NCI-H345 treated with DMSO at 0.1 percent for 48 hours (cell line): ENCODE measurements at regions not wholly inside any gene's neighbourhood (a gene's known extent, or its start where the extent isn't known, plus 50 kb on each side); places are given as distances from the start of the nearest gene placed in this dataset.
"Not testable (repeated sequence)": the region's sequence is repeated elsewhere in the genome, so short reads cannot be mapped to it uniquely, and the experiment has no call there.

Experiments
- DNase-seq: peaks from one replicate; lab custom pipeline; 2025; ENCODE audit not compliant: unreplicated experiment; lab: John Stamatoyannopoulos, UW

DNA sequence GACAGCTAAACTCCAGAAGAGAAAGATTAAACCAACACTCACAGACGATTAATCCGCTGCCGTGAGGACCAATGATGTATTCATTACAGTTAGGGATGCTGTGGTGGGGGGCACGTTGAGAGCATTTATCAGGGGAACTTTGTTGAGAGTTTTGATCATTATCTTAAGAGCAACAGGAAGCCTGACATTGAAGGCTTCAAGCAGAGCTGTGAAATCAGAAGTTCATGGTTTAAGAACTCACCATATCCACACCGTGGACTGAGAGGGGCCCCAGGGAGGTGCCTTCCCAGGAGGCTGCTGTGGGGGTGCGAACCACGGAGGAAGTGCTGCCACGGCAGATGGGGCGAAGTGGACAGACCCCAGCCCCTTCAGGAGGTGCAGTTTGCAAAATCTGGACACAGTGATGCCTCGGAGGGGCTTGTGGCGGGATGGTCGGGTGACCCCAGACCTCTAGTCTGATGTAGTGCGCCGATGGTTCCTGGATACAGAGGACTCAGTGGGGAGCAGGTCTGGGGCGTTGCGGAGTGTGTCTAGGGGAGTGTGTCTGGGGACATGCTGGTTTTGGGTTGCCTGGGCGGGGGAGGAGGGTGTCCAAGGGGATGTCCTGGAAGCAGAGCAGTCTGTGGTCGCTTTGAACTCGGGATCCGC is 73.0 kb downstream of the DIO3 start:
- no peak for DNase-seq

DNA sequence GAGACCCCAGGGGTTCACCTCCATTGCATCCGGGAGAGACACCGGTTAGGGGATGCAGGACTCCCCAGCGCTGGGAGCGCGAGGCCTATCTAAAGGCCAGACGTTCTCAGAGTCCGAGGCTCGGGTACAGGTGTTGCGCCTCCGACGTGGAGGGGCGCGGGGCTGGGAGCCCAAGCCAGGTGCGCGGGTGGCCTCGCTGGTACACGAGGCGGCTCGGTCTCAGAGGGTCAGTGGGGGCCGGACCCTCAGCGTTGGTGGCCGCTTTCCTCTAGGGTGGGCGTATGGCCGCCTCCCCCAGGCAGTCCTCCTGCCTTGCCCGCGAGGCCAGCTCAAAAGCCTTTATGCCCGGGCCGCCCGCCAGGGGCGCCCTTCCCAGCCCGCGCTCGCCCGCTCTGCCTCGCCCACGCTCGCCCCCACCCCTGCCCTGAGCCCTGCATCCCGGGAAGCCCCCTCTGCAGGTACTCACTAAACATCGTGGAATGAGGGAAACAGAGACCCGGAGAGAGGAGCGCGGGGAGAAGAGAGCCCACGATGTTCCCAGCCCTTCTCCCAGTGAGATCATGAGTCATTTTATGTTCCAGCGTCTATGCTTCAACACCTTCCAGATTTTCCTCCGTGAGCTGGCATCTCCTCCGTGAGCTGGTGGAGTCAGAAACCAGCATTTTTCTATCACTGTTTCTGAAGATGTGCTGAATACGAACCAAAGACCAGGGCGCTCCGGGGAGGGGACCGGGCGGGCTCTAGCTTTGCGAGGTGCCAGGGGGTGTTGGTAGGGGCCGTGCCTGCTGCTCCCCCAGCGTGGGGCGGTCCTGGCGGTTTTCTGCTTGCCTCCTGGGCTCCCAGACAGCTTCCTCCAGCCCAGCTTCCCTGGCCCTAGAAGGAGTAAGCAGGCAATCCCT is 73.8 kb downstream of the DIO3 start:
- no peak for DNase-seq

DNA sequence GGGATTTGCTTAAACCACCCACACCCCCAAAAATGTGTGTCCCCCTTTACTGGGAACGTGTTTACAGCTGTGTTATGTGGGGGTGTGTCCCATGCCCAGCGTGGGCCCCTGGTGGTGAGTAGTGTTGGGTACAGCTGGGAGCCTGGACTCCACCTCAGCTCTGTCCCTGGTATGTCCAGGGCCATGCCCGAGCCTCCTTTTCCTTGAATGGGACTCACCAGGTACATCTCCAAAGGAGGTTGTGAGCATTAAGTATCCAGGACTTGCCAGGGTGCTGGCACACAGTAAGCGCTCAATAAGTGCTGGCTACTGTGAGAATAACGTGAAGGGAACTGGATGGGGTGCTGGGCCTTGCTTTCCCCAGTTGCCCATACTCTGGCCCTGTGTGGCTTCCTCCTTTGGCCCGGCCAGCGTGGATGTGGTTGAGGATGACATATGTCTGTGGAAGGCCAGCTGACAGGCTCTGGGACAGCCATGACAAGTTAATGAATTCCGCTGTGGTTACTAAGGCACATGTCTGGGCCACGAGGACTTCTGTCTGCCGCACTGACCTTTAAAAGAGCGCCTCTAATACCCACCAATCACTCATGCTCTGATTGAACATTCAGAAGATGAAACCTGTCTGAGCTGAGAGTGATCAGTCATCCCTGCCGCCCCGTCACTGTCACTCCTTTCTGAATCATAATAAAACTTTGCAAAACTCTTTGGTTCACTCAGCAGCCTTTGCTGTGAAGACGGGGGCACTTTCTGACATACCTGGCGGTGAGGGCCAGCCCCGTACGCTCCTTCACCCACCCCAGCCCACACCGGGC is 74.7 kb downstream of the DIO3 start:
- DNase-seq, result no peak

DNA sequence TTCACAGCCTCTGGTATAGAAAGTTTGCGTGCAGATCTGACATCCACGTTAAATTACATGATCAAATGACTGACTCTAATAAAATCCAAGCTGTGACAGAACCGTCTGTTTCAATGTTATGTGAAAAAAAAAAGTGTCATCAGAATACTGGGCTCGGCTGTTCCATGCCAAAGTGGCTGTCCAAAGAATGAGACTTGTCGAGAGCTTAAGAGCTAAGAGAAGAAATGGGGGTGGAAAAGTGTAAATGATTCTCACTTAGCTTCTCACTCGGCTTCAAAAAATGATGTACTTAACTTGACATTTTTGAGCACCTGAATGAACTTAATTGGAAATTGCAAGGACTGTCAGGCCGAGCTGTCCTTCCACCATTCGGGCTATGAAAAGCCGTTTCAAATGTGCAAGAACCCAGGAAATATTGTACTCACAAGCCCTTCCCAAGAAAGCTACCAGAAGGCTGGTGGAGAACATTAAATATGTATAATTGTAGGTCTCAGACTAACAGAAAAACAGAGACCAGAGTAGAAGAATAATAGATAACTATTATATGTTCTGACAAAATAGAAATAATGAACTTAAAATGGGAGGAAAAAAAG is 78.0 kb downstream of the DIO3 start:
- no peak for DNase-seq

DNA sequence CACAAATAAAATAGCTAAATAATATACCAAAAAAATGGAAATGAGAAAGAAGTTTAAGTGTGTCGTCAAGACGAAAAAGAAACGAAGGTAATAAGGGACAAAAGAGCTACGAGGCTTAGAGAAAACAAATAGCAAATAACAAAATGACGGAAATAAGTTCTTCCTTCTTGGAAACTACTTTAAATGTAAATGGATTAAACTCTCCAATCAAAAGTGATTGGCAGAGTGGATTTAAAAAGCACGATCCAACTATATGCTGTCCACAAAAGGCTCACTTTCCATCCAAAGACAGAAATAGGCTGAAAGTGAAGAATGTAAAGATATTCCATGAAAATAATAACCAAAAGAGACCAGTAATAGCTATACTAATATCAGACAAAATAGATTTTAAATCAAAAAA is 82.4 kb downstream of the DIO3 start:
- DNase-seq, result no peak

DNA sequence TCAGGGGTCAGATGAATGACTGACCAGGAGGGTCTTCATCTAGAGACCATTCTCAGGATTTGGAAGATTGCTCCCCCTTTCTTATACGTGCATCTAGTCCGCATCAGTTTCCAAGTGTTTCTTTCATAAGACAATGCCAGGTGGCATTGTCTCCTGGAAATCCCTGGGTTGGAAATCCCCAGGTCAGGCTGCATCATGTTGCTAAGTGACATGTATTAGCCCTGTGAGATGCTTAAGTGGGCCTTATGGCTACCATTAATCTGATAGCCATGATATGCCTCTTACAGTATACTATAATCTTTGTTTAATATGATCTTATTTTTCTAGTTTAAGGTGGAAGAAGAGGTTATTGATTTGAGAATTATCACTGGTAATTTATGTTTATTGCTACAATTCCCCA is 92.8 kb downstream of the DIO3 start:
- DNase-seq, result no peak

DNA sequence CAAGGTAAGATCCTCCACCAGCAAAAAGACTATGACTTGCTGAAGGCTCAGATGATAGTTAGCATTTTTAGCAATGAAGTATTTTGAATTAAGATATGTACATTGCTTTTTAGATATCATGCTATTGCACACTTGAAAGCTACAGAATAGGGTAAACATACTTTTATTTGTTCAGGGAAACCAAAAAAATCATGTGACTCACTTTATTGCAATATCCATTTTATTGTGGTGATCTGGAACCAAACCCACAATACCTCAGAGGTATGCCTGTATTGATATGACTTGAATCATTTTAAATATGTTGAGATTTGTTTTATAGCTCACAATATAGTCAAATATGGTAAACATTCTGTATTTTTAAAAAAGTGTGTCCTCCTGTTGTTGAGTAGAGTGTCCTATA is 96.1 kb downstream of the DIO3 start:
- DNase-seq, result no peak

DNA sequence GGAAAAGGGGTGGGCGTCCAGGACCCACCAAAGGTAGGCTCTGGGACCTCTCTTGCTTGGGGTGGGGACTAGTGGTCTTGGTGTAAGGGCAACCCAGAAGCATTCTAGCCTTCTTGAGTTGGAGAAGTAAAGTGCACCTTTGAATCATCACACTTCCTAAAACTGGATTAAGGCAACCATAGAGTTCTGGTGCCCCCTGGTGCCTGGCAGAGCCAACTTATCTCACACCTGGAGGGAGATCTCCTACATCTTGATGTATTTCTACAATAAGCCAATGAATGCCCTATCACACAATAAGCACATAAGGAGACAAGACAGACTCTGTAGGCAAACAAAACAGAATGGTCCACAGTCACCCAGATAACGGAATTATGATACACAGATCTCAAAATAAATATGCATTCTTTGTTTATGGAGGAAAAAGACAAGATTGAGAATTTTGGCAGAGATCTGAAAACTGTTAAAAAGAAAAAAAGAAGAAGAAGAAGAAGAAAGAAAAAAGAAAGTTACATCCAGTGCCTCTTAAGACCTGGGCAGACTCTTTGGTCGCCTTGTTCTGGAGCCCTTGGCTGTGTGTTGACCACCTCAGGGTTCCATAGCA is 95.9 kb upstream of the PPP2R5C start:
- DNase-seq, result peak; percentile 38

DNA sequence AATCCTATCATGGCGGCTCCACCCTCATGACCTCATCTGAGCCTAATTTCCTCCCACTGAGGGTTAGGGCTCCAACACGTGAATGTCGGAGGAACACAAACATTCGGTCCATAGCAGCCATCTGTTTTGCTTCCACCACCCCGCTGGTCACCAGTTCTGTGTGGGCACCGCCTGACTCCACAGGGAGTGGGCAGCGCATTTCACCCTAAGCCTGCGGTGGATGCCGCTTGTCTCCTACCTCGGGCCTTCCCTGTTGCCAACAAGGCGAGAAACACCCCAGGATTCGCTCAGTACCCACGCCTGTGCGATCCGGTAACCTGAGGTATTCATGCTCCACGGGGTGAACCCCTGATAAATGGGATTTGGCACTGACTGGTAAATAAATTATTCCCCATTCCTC is 95.2 kb upstream of the PPP2R5C start:
- DNase-seq, result no peak

DNA sequence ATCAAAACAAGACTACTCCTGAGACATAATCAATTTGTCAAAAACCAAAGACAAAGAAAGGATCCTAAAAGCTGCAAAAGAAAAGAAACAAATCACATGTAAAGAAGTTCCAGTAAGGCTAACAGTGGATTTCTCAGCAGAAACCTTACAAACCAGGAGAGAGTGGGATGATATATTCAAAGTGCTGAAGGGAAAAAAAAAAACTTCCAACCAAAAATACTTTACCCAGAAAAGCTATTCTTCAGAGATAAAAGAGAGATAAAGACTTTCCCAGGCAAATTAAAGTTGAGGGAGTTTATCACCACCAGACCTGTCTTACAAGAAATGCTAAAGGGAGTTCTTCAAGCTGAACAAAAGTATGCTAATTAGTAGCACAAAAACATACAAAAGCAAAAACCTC is 91.9 kb upstream of the PPP2R5C start:
- DNase-seq, result no peak

DNA sequence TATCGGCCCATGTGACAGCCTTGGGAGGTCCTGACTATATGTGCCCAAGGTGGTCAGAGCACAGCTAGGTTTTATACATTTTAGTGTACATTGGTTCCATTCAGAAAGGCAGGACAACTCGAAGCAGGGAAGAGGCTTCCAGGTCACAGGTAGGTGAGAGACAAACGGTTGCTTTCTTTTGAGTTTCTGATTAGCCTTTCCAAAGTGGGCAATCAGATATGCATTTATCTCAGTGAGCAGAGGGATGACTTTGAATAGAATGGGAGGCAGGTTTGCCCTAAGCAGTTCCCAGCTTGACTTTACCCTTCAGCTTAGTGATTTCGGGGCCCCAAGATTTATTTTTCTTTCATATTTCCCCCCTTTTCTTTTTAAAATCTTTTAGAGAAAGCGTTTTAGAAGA is 87.6 kb upstream of the PPP2R5C start:
- no peak for DNase-seq

DNA sequence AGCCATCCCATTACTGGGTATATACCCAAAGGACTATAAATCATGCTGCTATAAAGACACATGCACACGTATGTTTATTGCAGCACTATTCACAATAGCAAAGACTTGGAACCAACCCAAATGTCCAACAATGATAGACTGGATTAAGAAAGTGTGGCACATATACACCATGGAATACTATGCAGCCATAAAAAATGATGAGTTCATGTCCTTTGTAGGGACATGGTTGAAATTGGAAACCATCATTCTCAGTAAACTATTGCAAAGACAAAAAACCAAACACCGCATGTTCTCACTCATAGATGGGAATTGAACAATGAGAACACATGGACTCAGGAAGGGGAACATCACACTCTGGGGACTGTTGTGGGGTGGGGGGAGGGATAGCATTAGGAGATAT is 85.7 kb upstream of the PPP2R5C start:
- DNase-seq, result not testable (repeated sequence)

DNA sequence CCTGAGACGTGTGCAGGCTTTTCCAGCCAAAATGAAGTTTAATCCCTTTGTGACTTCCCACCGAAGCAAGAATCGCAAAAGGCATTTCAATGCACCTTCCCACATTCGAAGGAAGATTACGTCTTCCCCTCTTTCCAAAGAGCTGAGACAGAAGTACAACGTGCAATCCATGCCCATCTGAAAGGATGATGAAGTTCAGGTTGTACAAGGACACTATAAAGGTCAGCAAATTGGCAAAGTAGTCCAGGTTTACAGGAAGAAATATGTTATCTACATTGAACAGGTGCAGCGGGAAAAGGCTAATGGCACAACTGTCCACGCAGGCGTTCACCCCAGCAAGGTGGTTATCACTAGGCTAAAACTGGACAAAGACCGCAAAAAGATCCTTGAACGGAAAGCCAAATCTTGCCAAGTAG is 83.6 kb upstream of the PPP2R5C start:
- DNase-seq, result not testable (repeated sequence)

DNA sequence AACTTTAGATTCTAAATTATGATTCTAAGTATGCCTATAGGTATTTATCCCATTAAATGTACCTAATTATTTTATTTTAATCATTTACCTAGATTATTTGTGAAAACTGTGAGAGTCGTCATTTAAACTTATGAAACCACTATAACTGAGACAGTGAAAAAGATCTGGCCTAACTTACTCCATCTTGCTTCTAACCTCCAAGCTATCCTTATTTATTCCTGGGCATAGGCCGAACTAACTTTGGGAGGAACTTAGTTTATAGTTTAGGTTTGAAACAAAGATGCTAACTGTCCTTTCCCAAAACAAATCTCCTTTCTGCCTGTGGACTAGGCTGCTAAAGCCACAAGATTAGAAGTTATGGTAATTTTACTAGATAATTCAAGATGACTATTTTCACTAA is 79.7 kb upstream of the PPP2R5C start:
- no peak for DNase-seq

DNA sequence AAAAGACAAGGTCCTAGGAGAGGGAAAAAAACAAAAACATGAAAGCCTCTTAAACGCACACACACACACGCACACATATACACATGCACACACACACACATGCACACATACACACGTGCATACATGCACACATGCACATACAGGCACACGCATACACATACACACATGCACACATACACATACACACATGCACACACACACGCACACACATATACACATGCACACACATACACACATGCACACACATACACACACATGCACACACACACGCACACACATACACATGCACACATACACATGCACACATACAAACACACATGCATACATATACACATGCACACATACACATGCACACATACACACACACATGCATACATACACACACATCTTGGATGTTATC is 78.1 kb upstream of the PPP2R5C start:
- no peak for DNase-seq

DNA sequence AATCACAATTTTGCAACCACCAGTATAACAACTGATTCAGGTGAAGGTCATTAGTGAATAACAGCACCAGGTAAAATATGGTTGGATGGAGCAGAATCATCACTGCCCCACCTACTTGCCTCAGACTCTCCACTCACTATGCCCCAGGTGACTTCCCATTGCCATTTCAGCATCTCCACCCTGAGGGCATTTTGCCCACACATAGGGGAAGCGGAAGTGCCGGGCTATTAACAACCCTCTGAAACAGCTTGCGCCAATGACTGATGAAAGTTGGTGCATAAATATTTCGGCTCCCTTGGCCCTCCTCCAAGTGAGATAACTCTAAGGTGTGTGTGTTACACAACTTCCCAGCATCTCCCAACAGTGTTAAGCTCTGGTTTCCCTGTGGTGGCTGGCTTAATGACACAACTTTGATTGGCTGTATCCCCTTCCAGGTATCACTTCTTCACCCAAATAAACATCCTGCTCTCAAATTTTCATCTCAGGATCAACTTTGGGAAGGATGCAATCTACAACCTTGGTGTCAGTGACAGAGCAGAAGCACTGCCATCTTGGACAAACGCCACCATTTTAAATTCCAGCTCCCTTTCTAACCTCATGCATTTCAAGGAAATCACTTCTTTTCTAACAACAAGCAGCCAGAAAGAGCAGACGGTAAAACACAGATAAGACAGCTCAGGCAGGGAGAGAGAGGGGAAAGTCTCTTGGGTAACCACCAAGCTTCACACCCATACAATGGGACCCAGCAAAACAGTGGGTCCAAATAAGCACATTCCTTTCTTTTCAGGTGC is 73.6 kb upstream of the PPP2R5C start:
- DNase-seq, result no peak

DNA sequence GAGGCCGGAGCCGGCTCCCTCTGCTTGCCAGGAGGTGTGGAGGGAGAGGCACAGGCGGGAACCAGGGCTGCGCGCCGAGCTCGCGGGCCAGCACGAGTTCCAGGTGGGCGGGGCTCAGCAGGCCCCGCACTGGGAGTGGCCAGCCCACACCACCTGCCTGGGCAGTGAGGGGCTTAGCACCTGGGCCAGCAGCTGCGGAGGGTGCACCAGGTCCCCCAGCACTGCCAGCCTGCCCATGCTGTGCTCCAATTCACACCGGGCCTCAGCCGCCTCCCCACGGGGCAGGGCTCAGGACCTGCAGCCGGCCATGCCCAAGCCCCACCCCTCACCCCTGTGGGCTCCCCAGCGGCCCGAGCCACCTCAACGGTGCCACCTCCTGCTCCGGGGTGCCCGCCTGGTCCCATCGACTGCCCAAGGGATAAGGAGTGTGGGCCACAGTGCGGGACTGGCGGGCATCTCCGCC is 72.4 kb upstream of the PPP2R5C start:
- DNase-seq, result no peak

DNA sequence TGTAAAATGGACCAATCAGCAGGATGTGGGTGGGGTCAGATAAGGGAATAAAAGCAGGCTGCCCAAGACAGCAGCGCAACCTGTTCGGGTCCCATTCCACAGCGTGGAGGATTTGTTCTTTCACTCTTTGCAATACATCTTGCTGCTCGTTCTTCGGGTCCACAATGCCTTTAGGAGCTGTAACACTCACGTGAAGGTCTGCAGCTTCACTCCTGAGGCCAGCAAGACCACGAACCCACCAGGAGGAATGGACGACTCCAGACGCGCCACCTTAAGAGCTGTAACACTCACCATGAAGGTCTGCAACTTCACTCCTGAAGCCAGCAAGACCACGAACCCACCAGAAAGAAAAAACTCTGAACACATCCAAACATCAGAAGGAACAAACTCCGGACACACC is 71.5 kb upstream of the PPP2R5C start:
- DNase-seq, result not testable (repeated sequence)

DNA sequence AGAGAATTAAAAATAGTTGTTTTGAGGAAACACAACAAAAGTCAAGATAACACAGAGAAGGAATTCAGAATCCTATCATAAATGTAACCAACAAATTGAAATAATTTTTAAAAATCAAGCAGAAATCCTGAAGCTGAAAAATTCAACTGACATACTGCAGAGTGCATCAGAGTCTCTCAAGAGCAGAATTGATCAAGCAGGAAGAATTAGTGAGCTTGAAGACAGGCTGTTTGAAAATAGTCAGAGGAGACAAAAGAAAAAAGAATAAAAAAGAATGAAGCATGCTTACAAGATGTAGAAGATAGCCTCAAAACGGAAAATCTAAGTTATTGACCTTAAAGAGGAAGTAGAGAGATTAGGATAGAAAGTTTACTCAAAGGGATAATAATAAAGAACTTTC is 65.8 kb upstream of the PPP2R5C start:
- DNase-seq, result no peak

DNA sequence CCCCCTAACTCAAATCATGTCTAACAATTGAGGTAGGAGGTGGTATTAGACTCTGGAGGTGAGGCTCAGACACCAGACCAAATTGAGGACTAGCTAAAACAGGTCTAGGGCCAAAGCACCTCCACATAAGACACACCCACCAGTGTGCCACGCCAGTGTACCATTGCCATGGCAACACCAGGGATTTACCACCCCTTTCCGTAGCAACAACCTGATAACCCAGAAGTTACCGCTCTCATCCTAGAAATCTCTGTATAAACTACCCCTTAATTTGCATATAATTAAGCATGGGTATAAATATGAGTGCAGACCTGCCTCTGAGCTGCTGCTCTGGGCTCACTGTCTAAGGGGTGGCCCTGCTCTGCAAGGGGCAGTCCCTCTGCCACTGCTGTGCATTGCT is 57.4 kb upstream of the PPP2R5C start:
- DNase-seq, result no peak
